OCI-LY3 (cell line): ENCODE measurements at regions not wholly inside any gene's neighbourhood (a gene's known extent, or its start where the extent isn't known, plus 50 kb on each side); places are given as distances from the start of the nearest gene placed in this dataset.

Experiments
- EZH2phosphoT487 ChIP-seq: fragments of 200-600 bp; shearing (Covaris generic); IDR thresholded peaks from 2 replicates; pipeline ENCODE4 v1.6.1; 2018; ENCODE audit warnings: antibody characterized with exemption, mixed run types, low read depth
- TF ChIP-seq, protein P1 (sequence below): fragments of 200-600, 300-600 bp; sonication (generic); IDR thresholded peaks from 2 replicates; pipeline ENCODE4 v1.5.1; 2014; ENCODE audit warnings: antibody characterized with exemption, low read length, low read depth

DNA sequence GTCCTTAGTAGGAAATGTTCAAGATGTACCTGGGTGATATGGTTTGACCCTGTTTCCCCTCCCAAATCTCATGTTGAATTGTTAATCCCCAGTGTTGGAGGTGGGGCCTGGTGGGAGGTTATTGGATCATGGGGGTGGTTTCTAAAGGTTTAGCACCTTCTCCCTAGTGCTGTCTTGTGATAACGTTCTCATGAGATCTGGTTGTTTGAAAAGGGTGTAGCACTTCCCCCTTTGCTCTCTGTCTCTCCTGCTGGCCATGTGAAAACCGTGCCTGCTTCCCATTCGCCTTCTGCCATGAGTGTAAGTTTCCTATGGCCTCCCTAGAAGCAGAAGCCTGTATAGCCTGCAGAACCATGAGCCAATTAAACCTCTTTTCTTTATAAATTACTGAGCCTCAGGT, 353.0 kb upstream of the SFSWAP start:
- TF ChIP-seq EZH2phosphoT487: no peak
- TF ChIP-seq, protein P1, sequence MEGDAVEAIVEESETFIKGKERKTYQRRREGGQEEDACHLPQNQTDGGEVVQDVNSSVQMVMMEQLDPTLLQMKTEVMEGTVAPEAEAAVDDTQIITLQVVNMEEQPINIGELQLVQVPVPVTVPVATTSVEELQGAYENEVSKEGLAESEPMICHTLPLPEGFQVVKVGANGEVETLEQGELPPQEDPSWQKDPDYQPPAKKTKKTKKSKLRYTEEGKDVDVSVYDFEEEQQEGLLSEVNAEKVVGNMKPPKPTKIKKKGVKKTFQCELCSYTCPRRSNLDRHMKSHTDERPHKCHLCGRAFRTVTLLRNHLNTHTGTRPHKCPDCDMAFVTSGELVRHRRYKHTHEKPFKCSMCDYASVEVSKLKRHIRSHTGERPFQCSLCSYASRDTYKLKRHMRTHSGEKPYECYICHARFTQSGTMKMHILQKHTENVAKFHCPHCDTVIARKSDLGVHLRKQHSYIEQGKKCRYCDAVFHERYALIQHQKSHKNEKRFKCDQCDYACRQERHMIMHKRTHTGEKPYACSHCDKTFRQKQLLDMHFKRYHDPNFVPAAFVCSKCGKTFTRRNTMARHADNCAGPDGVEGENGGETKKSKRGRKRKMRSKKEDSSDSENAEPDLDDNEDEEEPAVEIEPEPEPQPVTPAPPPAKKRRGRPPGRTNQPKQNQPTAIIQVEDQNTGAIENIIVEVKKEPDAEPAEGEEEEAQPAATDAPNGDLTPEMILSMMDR: no peak
